ENCODE measurements at regions not wholly inside any gene's neighbourhood (a gene's known extent, or its start where the extent isn't known, plus 50 kb on each side); places are given as distances from the start of the nearest gene placed in this dataset.

DNA sequence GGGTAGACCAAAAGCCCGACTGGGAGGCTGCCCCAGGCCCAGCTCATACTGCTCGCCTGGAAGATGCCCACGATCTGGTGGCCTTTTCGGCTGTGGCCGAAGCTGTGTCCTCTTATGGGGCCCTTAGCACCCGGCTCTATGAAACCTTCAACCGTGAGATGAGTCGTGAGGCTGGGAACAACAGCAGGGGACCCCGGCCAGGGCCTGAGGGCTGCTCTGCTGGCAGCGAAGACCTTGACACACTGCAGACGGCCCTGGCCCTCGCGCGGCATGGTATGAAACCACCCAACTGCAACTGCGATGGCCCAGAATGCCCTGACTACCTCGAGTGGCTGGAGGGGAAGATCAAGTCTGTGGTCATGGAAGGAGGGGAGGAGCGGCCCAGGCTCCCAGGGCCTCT, 61.7 kb downstream of the TET3 start:
- H3K79me2 ChIP-seq (ENCODE audit: insufficient read depth), result no peaks in the 10 kb centered on the region
- no peak overlapping the region for H2AFZ ChIP-seq (ENCODE audit: low read depth)
- no peaks in the 10 kb centered on the region for H3K27me3 ChIP-seq (ENCODE audit: insufficient read depth)
- H3K9me3 ChIP-seq, result no peaks in the 10 kb centered on the region
- WGBS (ENCODE audit: low lambda C conversion rate), result 94% methylated on average over 7 of the region's 17 CpGs
- no peak overlapping the region for H3K27ac ChIP-seq (ENCODE audit: low read depth in 2 of 2, low read length in 1 of 2)
- H4K20me1 ChIP-seq (ENCODE audit: insufficient read depth), result 0 out of 2 replicates have a peak, but pooled peaks cover 7% of the 10 kb centered on the region
- peaks cover 0 to 30% of the 10 kb centered on the region in 2 experiments; a peak in 1 of 4 replicates for H3K4me1 ChIP-seq (ENCODE audit: control insufficient read depth in 1 of 2, insufficient read depth in 2 of 2, low read depth in 1 of 2, low read length in 1 of 2)
- no peak overlapping the region for H3K4me3 ChIP-seq (ENCODE audit: low read depth in 2 of 2, low read length in 1 of 2)
- CTCF ChIA-PET, result interaction anchor here (1.5 kb wide), 1 partner anchor 15 kb away, joined by 4 read pairs; no protein-coding TSS in a partner anchor
- no peak overlapping the region for H3K4me2 ChIP-seq
- H3K9me2 ChIP-seq, result no peaks in the 10 kb centered on the region
- no peak for DNase-seq
- no peak for TF ChIP-seq CHD2 (IDR thresholded peaks at IDR 0.05; ENCODE audit: low read length, partially characterized antibody)
- no peak for TF ChIP-seq TEAD4 (IDR thresholded peaks at IDR 0.05; ENCODE audit: borderline replicate concordance, insufficient read depth)
- TF ChIP-seq FOXM1 (IDR thresholded peaks at IDR 0.05; ENCODE audit: low read depth), result no peak
- TF ChIP-seq POLR2AphosphoS5 (IDR thresholded peaks at IDR 0.05; ENCODE audit: low read depth, low read length), result no peak
- TF ChIP-seq MXI1 (IDR thresholded peaks at IDR 0.05; ENCODE audit: low read depth, low read length), result no peak
- TF ChIP-seq RXRA (IDR thresholded peaks at IDR 0.05; ENCODE audit: borderline replicate concordance, low read depth), result no peak
- no peak for TF ChIP-seq NRF1 (IDR thresholded peaks at IDR 0.05; ENCODE audit: low read depth, low read length)
- no peak for TF ChIP-seq TAF1 (IDR thresholded peaks at IDR 0.05; ENCODE audit: borderline replicate concordance, low read depth, low read length)
- TF ChIP-seq SMC3 (IDR thresholded peaks at IDR 0.05; ENCODE audit: low read depth, low read length), result no peak
- POLR2A ChIA-PET, result no interaction called here
- peaks cover 0 to 21% of the 10 kb centered on the region in 2 experiments for H3K36me3 ChIP-seq (replicated peaks in 1 of 2; ENCODE audit: control insufficient read depth in 1 of 2, insufficient read depth in 2 of 2, low read length in 1 of 2)
- no peak overlapping the region for H3K9ac ChIP-seq
- H3F3A ChIP-seq (replicated peaks; ENCODE audit: insufficient read depth), result no peaks in the 10 kb centered on the region

DNA sequence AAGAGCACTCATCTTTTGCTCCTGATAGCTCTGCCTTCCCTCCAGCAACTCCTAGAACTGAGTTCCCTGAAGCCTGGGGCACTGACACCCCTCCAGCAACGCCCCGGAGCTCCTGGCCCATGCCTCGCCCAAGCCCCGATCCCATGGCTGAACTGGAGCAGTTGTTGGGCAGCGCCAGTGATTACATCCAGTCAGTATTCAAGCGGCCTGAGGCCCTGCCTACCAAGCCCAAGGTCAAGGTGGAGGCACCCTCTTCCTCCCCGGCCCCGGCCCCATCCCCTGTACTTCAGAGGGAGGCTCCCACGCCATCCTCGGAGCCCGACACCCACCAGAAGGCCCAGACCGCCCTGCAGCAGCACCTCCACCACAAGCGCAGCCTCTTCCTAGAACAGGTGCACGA, 62.4 kb downstream of the TET3 start:
- peaks cover 0 to 21% of the 10 kb centered on the region in 2 experiments for H3K36me3 ChIP-seq (replicated peaks in 1 of 2; ENCODE audit: control insufficient read depth in 1 of 2, insufficient read depth in 2 of 2, low read length in 1 of 2)
- H3K9ac ChIP-seq, result no peak overlapping the region
- WGBS (ENCODE audit: low lambda C conversion rate), result 88% methylated on average over 13 of the region's 14 CpGs
- no peak overlapping the region for H3K27ac ChIP-seq (ENCODE audit: low read depth in 2 of 2, low read length in 1 of 2)
- ChIA-PET CTCF (no interaction called here), POLR2A (no interaction called here)
- no peaks in the 10 kb centered on the region for H3F3A ChIP-seq (replicated peaks; ENCODE audit: insufficient read depth)
- H3K9me2 ChIP-seq, result no peaks in the 10 kb centered on the region
- TF ChIP-seq, protein P1, sequence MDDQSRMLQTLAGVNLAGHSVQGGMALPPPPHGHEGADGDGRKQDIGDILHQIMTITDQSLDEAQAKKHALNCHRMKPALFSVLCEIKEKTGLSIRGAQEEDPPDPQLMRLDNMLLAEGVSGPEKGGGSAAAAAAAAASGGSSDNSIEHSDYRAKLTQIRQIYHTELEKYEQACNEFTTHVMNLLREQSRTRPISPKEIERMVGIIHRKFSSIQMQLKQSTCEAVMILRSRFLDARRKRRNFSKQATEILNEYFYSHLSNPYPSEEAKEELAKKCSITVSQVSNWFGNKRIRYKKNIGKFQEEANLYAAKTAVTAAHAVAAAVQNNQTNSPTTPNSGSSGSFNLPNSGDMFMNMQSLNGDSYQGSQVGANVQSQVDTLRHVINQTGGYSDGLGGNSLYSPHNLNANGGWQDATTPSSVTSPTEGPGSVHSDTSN (IDR thresholded peaks at IDR 0.05), result no peak
- no peak overlapping the region for H3K4me3 ChIP-seq (ENCODE audit: low read depth in 2 of 2, low read length in 1 of 2)
- no peak overlapping the region for H3K4me2 ChIP-seq
- H3K9me3 ChIP-seq, result no peaks in the 10 kb centered on the region
- H2AFZ ChIP-seq (ENCODE audit: low read depth), result no peak overlapping the region
- no peaks in the 10 kb centered on the region for H3K79me2 ChIP-seq (ENCODE audit: insufficient read depth)
- H3K27me3 ChIP-seq (ENCODE audit: insufficient read depth), result no peaks in the 10 kb centered on the region
- 0 out of 2 replicates have a peak, but pooled peaks cover 7% of the 10 kb centered on the region for H4K20me1 ChIP-seq (ENCODE audit: insufficient read depth)
- DNase-seq, result no peak
- H3K4me1 ChIP-seq (ENCODE audit: control insufficient read depth in 1 of 2, insufficient read depth in 2 of 2, low read depth in 1 of 2, low read length in 1 of 2), result peaks cover 0 to 30% of the 10 kb centered on the region in 2 experiments; a peak in 1 of 4 replicates

DNA sequence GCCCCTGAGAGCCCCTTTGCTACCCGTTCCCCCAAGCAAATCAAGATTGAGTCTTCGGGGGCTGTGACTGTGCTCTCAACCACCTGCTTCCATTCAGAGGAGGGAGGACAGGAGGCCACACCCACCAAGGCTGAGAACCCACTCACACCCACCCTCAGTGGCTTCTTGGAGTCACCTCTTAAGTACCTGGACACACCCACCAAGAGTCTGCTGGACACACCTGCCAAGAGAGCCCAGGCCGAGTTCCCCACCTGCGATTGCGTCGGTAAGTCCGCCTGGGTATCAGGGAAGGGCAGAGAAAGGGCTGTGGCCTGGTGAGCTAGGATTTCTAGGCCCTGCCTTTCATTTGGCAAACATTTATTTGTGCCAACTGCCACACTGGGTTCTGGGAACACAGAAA, 63.4 kb downstream of the TET3 start:
- CTCF ChIA-PET, result no interaction called here
- TF ChIP-seq FOXJ3 (CRISPR knock-in tag; IDR thresholded peaks at IDR 0.05) (no peak), SIN3A (IDR thresholded peaks at IDR 0.05; ENCODE audit: borderline replicate concordance, low read depth, low read length) (no peak), RXRA (IDR thresholded peaks at IDR 0.05; ENCODE audit: borderline replicate concordance, low read depth) (no peak), GABPA (IDR thresholded peaks at IDR 0.05; ENCODE audit: low read depth) (no peak), RFX5 (IDR thresholded peaks at IDR 0.05; ENCODE audit: low read length) (no peak), RAD21 (IDR thresholded peaks at IDR 0.05; ENCODE audit: low read length) (no peak)
- TF ChIP-seq, protein P2, sequence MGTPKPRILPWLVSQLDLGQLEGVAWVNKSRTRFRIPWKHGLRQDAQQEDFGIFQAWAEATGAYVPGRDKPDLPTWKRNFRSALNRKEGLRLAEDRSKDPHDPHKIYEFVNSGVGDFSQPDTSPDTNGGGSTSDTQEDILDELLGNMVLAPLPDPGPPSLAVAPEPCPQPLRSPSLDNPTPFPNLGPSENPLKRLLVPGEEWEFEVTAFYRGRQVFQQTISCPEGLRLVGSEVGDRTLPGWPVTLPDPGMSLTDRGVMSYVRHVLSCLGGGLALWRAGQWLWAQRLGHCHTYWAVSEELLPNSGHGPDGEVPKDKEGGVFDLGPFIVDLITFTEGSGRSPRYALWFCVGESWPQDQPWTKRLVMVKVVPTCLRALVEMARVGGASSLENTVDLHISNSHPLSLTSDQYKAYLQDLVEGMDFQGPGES (IDR thresholded peaks at IDR 0.05; ENCODE audit: low read depth, low read length), result no peak
- TF ChIP-seq, protein P3, sequence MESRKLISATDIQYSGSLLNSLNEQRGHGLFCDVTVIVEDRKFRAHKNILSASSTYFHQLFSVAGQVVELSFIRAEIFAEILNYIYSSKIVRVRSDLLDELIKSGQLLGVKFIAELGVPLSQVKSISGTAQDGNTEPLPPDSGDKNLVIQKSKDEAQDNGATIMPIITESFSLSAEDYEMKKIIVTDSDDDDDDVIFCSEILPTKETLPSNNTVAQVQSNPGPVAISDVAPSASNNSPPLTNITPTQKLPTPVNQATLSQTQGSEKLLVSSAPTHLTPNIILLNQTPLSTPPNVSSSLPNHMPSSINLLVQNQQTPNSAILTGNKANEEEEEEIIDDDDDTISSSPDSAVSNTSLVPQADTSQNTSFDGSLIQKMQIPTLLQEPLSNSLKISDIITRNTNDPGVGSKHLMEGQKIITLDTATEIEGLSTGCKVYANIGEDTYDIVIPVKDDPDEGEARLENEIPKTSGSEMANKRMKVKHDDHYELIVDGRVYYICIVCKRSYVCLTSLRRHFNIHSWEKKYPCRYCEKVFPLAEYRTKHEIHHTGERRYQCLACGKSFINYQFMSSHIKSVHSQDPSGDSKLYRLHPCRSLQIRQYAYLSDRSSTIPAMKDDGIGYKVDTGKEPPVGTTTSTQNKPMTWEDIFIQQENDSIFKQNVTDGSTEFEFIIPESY (IDR thresholded peaks at IDR 0.05; ENCODE audit: borderline replicate concordance, low read depth), result no peak
- TF ChIP-seq, protein P4, sequence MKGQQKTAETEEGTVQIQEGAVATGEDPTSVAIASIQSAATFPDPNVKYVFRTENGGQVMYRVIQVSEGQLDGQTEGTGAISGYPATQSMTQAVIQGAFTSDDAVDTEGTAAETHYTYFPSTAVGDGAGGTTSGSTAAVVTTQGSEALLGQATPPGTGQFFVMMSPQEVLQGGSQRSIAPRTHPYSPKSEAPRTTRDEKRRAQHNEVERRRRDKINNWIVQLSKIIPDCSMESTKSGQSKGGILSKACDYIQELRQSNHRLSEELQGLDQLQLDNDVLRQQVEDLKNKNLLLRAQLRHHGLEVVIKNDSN (IDR thresholded peaks at IDR 0.05; ENCODE audit: borderline replicate concordance, low read depth), result no peak

More for the DNA sequence above, 63.4 kb downstream of the TET3 start:
- Histone ChIP-seq H3K27ac (ENCODE audit: low read depth in 2 of 2, low read length in 1 of 2) (no peak overlapping the region), H3F3A (replicated peaks; ENCODE audit: insufficient read depth) (no peaks in the 10 kb centered on the region), H3K9ac (no peak overlapping the region), H4K20me1 (ENCODE audit: insufficient read depth) (no peaks in the 10 kb centered on the region), H3K4me2 (no peak overlapping the region), H3K36me3 (replicated peaks in 1 of 2; ENCODE audit: control insufficient read depth in 1 of 2, insufficient read depth in 2 of 2, low read length in 1 of 2) (peaks cover 0 to 21% of the 10 kb centered on the region in 2 experiments), H3K9me3 (no peaks in the 10 kb centered on the region), H3K27me3 (ENCODE audit: insufficient read depth) (no peaks in the 10 kb centered on the region), H3K4me3 (ENCODE audit: low read depth in 2 of 2, low read length in 1 of 2) (no peak overlapping the region), H2AFZ (ENCODE audit: low read depth) (no peak overlapping the region), H3K79me2 (ENCODE audit: insufficient read depth) (no peaks in the 10 kb centered on the region), H3K9me2 (no peaks in the 10 kb centered on the region), H3K4me1 (ENCODE audit: control insufficient read depth in 1 of 2, insufficient read depth in 2 of 2, low read depth in 1 of 2, low read length in 1 of 2) (peaks cover 0 to 30% of the 10 kb centered on the region in 2 experiments; a peak in 1 of 4 replicates)
- no peak for DNase-seq
- POLR2A ChIA-PET, result no interaction called here
- 96% methylated on average over 7 of the region's 7 CpGs for WGBS (ENCODE audit: low lambda C conversion rate)

Data from SK-N-SH (cell line).